ENCODE measurements at regions not wholly inside any gene's neighbourhood (a gene's known extent, or its start where the extent isn't known, plus 50 kb on each side); places are given as distances from the start of the nearest gene placed in this dataset.

GRCh38 chr9:79883073-79883645, 311.4 kb downstream of the TLE4 start:
- no peaks in the 10 kb centered on the region for H3K27me3 ChIP-seq (replicated peaks; ENCODE audit: control insufficient read depth, insufficient read depth, low read length, poor library complexity, severe bottlenecking)
- H3K9me3 ChIP-seq (ENCODE audit: control insufficient read depth, low read length), result no peaks in the 10 kb centered on the region
- no peak overlapping the region for H3K27ac ChIP-seq (ENCODE audit: insufficient read depth, low read length, poor library complexity, severe bottlenecking)
- H3K4me1 ChIP-seq (ENCODE audit: control insufficient read depth, insufficient read depth, low read length, poor library complexity, severe bottlenecking), result peaks cover 32% of the 10 kb centered on the region
- peak; percentile 15 to 25 (median 18) for DNase-seq
- H3K4me3 ChIP-seq (ENCODE audit: insufficient read depth, low read depth, low read length, poor library complexity, severe bottlenecking), result no peak overlapping the region
- H3K36me3 ChIP-seq (ENCODE audit: control insufficient read depth, insufficient read depth, low read length), result no peaks in the 10 kb centered on the region

DNA sequence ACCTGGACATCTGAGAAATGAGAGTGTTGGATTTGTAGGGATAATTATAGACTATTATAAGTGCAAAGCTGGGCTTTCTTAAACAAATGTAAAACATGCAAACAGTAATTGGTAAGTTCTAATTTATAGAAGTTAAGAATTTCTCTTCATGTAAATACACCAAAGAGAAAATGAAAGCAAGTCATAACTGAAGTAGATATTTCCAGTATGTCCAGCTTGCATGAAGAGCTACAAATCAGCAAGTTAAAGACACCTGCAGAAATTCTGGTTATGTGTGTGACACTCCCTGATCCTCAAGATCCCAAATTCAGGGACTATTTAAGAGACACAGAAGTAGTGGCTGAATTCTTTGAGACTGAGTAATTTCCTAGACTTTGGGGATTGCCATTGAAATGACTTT, 308.9 kb downstream of the TLE4 start:
- H3K4me1 ChIP-seq (ENCODE audit: control insufficient read depth, insufficient read depth, low read length, poor library complexity, severe bottlenecking), result peaks cover 32% of the 10 kb centered on the region
- no peaks in the 10 kb centered on the region for H3K9me3 ChIP-seq (ENCODE audit: control insufficient read depth, low read length)
- DNase-seq, result no peak
- H3K36me3 ChIP-seq (ENCODE audit: control insufficient read depth, insufficient read depth, low read length), result no peaks in the 10 kb centered on the region
- no peak overlapping the region for H3K4me3 ChIP-seq (ENCODE audit: insufficient read depth, low read depth, low read length, poor library complexity, severe bottlenecking)
- H3K27ac ChIP-seq (ENCODE audit: insufficient read depth, low read length, poor library complexity, severe bottlenecking), result no peak overlapping the region
- no peaks in the 10 kb centered on the region for H3K27me3 ChIP-seq (replicated peaks; ENCODE audit: control insufficient read depth, insufficient read depth, low read length, poor library complexity, severe bottlenecking)

DNA sequence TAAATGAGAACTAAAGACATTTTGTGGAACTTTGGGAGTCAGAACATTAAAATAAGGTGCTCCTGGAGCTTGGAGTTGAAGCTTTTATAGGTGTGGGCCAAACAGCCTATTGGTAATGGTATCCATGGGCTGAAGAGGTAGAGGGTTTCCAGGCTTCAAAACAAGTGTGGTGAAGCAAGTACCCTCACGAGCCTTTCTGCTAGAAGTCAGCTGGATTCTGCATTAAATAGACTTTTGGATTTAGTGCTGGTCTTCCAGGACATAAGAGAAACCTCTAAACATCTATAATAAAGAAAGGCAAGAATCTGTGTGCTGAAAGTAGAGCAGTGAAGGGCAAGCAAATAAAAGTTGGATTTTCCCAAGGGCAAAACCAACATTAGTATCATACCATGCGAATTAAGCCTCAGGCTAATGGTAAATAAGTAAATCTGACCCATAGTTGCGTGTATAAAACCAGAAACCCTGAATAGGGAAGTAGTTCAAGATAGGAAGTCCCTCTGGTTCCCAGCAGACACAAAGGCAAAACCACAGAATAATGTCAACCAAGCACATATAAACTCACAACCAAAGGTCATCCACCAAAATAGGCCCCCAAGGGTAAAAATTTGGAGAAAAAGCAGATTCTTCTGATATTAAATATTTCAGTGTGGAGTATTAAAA, 306.3 kb downstream of the TLE4 start:
- no peak for DNase-seq
- Histone ChIP-seq H3K36me3 (ENCODE audit: control insufficient read depth, insufficient read depth, low read length) (no peaks in the 10 kb centered on the region), H3K4me1 (ENCODE audit: control insufficient read depth, insufficient read depth, low read length, poor library complexity, severe bottlenecking) (peaks cover 10% of the 10 kb centered on the region), H3K27ac (ENCODE audit: insufficient read depth, low read length, poor library complexity, severe bottlenecking) (no peak overlapping the region), H3K4me3 (ENCODE audit: insufficient read depth, low read depth, low read length, poor library complexity, severe bottlenecking) (no peak overlapping the region), H3K27me3 (replicated peaks; ENCODE audit: control insufficient read depth, insufficient read depth, low read length, poor library complexity, severe bottlenecking) (no peaks in the 10 kb centered on the region), H3K9me3 (ENCODE audit: control insufficient read depth, low read length) (no peaks in the 10 kb centered on the region)

GRCh38 chr9:79868567-79869189, 296.9 kb downstream of the TLE4 start:
- no peaks in the 10 kb centered on the region for H3K27me3 ChIP-seq (replicated peaks; ENCODE audit: control insufficient read depth, insufficient read depth, low read length, poor library complexity, severe bottlenecking)
- no peaks in the 10 kb centered on the region for H3K9me3 ChIP-seq (ENCODE audit: control insufficient read depth, low read length)
- H3K36me3 ChIP-seq (ENCODE audit: control insufficient read depth, insufficient read depth, low read length), result no peaks in the 10 kb centered on the region
- H3K4me3 ChIP-seq (ENCODE audit: insufficient read depth, low read depth, low read length, poor library complexity, severe bottlenecking), result no peak overlapping the region
- H3K27ac ChIP-seq (ENCODE audit: insufficient read depth, low read length, poor library complexity, severe bottlenecking), result no peak overlapping the region
- H3K4me1 ChIP-seq (ENCODE audit: control insufficient read depth, insufficient read depth, low read length, poor library complexity, severe bottlenecking), result no peaks in the 10 kb centered on the region
- no peak for DNase-seq

DNA sequence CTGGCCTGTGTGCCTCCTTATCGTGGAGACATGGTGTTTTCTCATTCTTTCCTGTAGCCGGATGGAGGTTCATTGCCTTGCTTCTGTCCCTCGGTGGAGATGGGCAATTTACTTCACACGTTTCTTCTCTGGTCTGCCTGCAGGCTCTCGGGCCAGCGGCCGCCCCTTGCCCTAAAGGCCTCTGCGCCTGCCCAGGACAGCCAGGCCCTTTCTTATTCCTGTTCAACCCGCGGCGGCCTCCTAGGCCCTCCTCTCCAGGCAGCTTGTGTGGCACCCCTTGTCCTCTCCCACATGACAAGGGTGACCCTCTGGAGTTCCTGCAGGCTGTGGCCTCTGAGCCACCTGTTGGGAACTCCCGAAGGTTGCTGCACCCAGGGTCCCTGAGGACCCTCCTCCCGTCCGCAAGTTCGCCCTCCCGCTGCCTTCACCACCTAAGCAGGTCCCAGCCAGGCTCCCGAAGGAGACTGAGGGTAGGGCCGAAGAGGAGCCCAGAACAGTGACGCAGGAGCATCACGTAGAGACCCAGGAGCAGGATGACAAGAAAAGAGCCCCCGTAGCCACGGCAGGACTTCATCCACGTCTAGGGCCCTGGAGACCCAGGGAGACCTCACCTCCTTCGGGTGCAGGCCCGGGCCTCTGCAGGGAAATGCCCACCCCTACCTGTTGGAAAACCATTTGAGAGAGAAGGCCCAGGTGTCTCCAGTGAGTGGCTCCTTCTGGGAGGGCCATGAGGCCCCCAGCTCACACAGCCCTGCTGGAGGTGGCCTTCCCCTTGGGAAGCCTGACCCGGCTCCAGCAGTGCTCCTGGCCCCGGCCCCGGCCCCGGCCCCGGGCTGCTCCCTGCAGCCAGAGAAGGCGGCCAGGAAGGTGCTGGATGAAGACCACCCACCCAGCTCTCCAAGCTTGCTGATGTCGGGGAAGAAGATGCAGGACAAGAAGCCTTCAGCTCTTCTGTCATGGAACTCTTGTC, 291.4 kb downstream of the TLE4 start:
- H3K27me3 ChIP-seq (replicated peaks; ENCODE audit: control insufficient read depth, insufficient read depth, low read length, poor library complexity, severe bottlenecking), result no peaks in the 10 kb centered on the region
- DNase-seq, result no peak
- H3K9me3 ChIP-seq (ENCODE audit: control insufficient read depth, low read length), result no peaks in the 10 kb centered on the region
- no peak overlapping the region for H3K27ac ChIP-seq (ENCODE audit: insufficient read depth, low read length, poor library complexity, severe bottlenecking)
- H3K4me1 ChIP-seq (ENCODE audit: control insufficient read depth, insufficient read depth, low read length, poor library complexity, severe bottlenecking), result no peaks in the 10 kb centered on the region
- H3K36me3 ChIP-seq (ENCODE audit: control insufficient read depth, insufficient read depth, low read length), result no peaks in the 10 kb centered on the region
- no peak overlapping the region for H3K4me3 ChIP-seq (ENCODE audit: insufficient read depth, low read depth, low read length, poor library complexity, severe bottlenecking)

DNA sequence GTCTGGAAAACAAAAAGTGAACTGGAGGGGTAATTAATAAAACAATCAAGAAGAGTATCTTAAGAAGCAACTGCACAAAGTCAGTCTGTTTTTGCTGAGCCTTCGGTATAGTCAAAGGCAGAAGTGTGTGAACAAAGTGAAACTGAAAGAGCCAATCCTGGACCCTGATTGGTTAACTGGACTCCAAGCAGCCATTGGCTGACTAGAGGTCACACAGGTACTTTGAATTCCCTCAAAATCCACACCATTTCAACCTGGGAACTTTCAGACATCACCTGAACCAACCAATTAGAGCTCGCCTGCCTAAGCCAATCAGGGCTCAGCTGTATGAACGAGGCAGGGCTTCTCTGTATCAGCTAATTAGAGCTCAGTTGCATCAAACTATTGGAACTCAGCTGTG, 286.7 kb downstream of the TLE4 start:
- no peaks in the 10 kb centered on the region for H3K36me3 ChIP-seq (ENCODE audit: control insufficient read depth, insufficient read depth, low read length)
- no peak overlapping the region for H3K4me3 ChIP-seq (ENCODE audit: insufficient read depth, low read depth, low read length, poor library complexity, severe bottlenecking)
- H3K27ac ChIP-seq (ENCODE audit: insufficient read depth, low read length, poor library complexity, severe bottlenecking), result no peak overlapping the region

DNA sequence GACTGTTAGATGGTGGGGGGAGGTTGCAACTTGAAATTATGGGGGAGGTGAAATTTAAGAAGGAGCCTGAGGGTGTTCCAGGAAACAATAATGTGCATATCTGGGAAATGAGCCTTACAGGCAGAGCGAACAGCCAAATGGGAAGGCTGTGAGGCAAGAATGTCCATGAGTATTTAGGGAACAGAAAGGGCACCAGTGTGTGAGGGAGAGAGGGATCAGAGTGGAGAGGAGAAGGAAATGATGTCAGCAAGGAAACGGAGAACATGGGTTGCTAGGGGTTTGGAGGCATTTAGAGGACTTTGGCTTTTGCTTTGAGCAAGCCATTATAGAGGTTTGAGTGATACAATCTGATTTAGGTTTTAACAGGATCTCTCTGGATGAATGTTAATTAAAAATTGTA, 285.4 kb downstream of the TLE4 start:
- Histone ChIP-seq H3K4me1 (ENCODE audit: control insufficient read depth, insufficient read depth, low read length, poor library complexity, severe bottlenecking) (no peaks in the 10 kb centered on the region), H3K27ac (ENCODE audit: insufficient read depth, low read length, poor library complexity, severe bottlenecking) (no peak overlapping the region), H3K27me3 (replicated peaks; ENCODE audit: control insufficient read depth, insufficient read depth, low read length, poor library complexity, severe bottlenecking) (no peaks in the 10 kb centered on the region), H3K9me3 (ENCODE audit: control insufficient read depth, low read length) (no peaks in the 10 kb centered on the region), H3K36me3 (ENCODE audit: control insufficient read depth, insufficient read depth, low read length) (no peaks in the 10 kb centered on the region), H3K4me3 (ENCODE audit: insufficient read depth, low read depth, low read length, poor library complexity, severe bottlenecking) (no peak overlapping the region)
- no peak for DNase-seq

More for the DNA sequence above, 286.7 kb downstream of the TLE4 start:
- Histone ChIP-seq H3K9me3 (ENCODE audit: control insufficient read depth, low read length) (no peaks in the 10 kb centered on the region), H3K27me3 (replicated peaks; ENCODE audit: control insufficient read depth, insufficient read depth, low read length, poor library complexity, severe bottlenecking) (no peaks in the 10 kb centered on the region), H3K4me1 (ENCODE audit: control insufficient read depth, insufficient read depth, low read length, poor library complexity, severe bottlenecking) (no peaks in the 10 kb centered on the region)
- peak in 1 of 3 donors; percentile 5 for DNase-seq

GRCh38 chr9:79847074-79847473, 275.3 kb downstream of the TLE4 start:
- no peaks in the 10 kb centered on the region for H3K4me1 ChIP-seq (ENCODE audit: control insufficient read depth, insufficient read depth, low read length, poor library complexity, severe bottlenecking)
- H3K27me3 ChIP-seq (replicated peaks; ENCODE audit: control insufficient read depth, insufficient read depth, low read length, poor library complexity, severe bottlenecking), result no peaks in the 10 kb centered on the region
- H3K4me3 ChIP-seq (ENCODE audit: insufficient read depth, low read depth, low read length, poor library complexity, severe bottlenecking), result no peak overlapping the region
- peaks cover 4% of the 10 kb centered on the region for H3K9me3 ChIP-seq (ENCODE audit: control insufficient read depth, low read length)
- DNase-seq, result no peak
- no peaks in the 10 kb centered on the region for H3K36me3 ChIP-seq (ENCODE audit: control insufficient read depth, insufficient read depth, low read length)
- no peak overlapping the region for H3K27ac ChIP-seq (ENCODE audit: insufficient read depth, low read length, poor library complexity, severe bottlenecking)

DNA sequence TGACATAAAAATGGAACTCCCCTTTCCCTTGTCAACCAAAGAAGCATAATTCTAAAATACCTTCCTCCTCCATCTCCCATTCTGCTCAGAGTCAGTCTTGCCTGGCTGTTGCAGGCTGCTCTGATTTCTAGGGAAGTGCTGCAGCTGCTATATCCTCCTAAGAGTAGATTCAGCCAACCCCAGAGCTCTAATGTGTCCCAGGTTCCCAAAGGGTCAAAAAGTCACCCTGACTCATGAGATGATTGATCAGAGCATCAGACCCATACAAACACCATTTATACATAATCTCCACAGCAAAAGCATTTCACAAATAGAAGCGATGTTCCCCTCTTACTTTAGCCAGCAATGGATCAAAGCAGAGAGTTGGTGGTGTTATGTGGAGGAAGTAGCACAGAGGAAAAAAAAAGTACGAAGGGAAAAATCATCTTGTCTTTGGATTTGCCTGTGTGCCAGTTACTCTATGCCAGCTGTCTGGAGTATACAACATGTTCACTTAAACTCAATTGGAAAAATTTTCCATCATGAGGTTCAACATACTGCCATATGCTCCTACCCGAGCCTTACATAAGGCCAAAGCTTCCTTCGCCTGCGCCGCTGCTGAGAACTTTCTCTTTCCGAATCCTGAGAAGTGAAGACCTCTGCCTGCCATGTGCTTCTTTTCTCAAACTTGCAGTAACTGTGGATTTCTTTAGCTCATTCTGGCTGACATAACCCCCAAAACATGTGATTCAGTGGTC, 258.0 kb downstream of the TLE4 start:
- no peaks in the 10 kb centered on the region for H3K4me1 ChIP-seq (ENCODE audit: control insufficient read depth, insufficient read depth, low read length, poor library complexity, severe bottlenecking)
- H3K27ac ChIP-seq (ENCODE audit: insufficient read depth, low read length, poor library complexity, severe bottlenecking), result no peak overlapping the region
- H3K4me3 ChIP-seq (ENCODE audit: insufficient read depth, low read depth, low read length, poor library complexity, severe bottlenecking), result no peak overlapping the region
- H3K36me3 ChIP-seq (ENCODE audit: control insufficient read depth, insufficient read depth, low read length), result no peaks in the 10 kb centered on the region
- DNase-seq, result no peak
- no peaks in the 10 kb centered on the region for H3K9me3 ChIP-seq (ENCODE audit: control insufficient read depth, low read length)
- H3K27me3 ChIP-seq (replicated peaks; ENCODE audit: control insufficient read depth, insufficient read depth, low read length, poor library complexity, severe bottlenecking), result no peaks in the 10 kb centered on the region
